A549 (cell line): ENCODE measurements at regions not wholly inside any gene's neighbourhood (a gene's known extent, or its start where the extent isn't known, plus 50 kb on each side); places are given as distances from the start of the nearest gene placed in this dataset.

Experiments used
- BHLHE40 ChIP-seq: IDR thresholded peaks from 2 replicates; pipeline ENCODE4 v1.6.1; 2012; ENCODE audit warnings: low read depth, low read length, inconsistent platforms
- CTCF ChIP-seq: fragments of >200 bp; sonication (Bioruptor Twin); formaldehyde crosslinking; IDR thresholded peaks from 3 replicates; pipeline ENCODE4 v1.5.1; 2016
- ELK1 ChIP-seq: fragments of 150-350 bp; IDR thresholded peaks from 2 replicates; pipeline ENCODE4 v1.6.1; 2014; ENCODE audit warnings: low read depth, mild to moderate bottlenecking, low read length
- EP300 ChIP-seq, 2 experiments: fragments of >200 bp; sonication (Bioruptor Twin); formaldehyde crosslinking; IDR thresholded peaks; 2 replicates in 1 of 2; 3 replicates in 1 of 2; pipeline ENCODE4 v1.6.1; 2016 to 2017
- ESRRA ChIP-seq: fragments of 150-350 bp; IDR thresholded peaks from 2 replicates; pipeline ENCODE4 v1.6.1; 2014; ENCODE audit warnings: mild to moderate bottlenecking, low read length, borderline replicate concordance
- GATA3 ChIP-seq: IDR thresholded peaks from 2 replicates; pipeline ENCODE4 v1.6.1; 2012; ENCODE audit warnings: borderline replicate concordance
- HDAC2 ChIP-seq: fragments of 200-600 bp; sonication (generic); IDR thresholded peaks from 2 replicates; pipeline ENCODE4 v1.6.1; 2016
- MAZ ChIP-seq: fragments of 150-350 bp; IDR thresholded peaks from 2 replicates; pipeline ENCODE4 v1.6.1; 2014; ENCODE audit warnings: antibody characterized with exemption, low read depth, low read length, borderline replicate concordance
- MYC ChIP-seq: IDR thresholded peaks from 2 replicates; pipeline ENCODE4 v1.6.1; 2012; ENCODE audit warnings: mild to moderate bottlenecking, inconsistent platforms, low read length, improper control_type of control experiment, borderline replicate concordance
- NPAS2 ChIP-seq: fragments of 250-450 bp; sonication (Bioruptor Pico); IDR thresholded peaks from 2 replicates; pipeline ENCODE4 v1.8.0; 2022; ENCODE audit warnings: mild to moderate bottlenecking, moderate library complexity, borderline replicate concordance
- PBX3 ChIP-seq: IDR thresholded peaks from 2 replicates; pipeline ENCODE4 v1.6.1; 2012
- RARB ChIP-seq: fragments of 250-450 bp; sonication (Bioruptor Pico); IDR thresholded peaks from 2 replicates; pipeline ENCODE4 v1.8.0; 2021; ENCODE audit warnings: mild to moderate bottlenecking, moderate library complexity
- USF2 ChIP-seq: fragments of 450-650 bp; IDR thresholded peaks from 2 replicates; pipeline ENCODE4 v1.6.1; 2014; ENCODE audit warnings: antibody characterized with exemption

- TF ChIP-seq NPAS2 (CRISPR knock-in tag) (no peak), GATA3 (no peak), RARB (CRISPR knock-in tag) (no peak), CTCF (no peak), ESRRA (no peak), USF2 (no peak), PBX3 (no peak), EP300 (IDR thresholded peaks at IDR 0.05) (no peak), HDAC2 (no peak), BHLHE40 (no peak), ELK1 (no peak), MAZ (no peak), MYC (no peak)
Measured at GRCh38 chr1:191043066-191043465, 565.4 kb upstream of the BRINP3 start.
